WERI-Rb-1 (cell line): ENCODE measurements at regions not wholly inside any gene's neighbourhood (a gene's known extent, or its start where the extent isn't known, plus 50 kb on each side); places are given as distances from the start of the nearest gene placed in this dataset.
"Not testable (repeated sequence)": the region's sequence is repeated elsewhere in the genome, so short reads cannot be mapped to it uniquely, and the experiment has no call there.

Experiments
- DNase-seq: peaks from one replicate; pipeline ENCODE4 v3.0.0-alpha.2; 2020
- H3K27ac ChIP-seq: fragments of 250-450 bp; sonication (Bioruptor Pico); 2 replicates; pipeline ENCODE4 v1.5.1; 2020; ENCODE audit warnings: mild to moderate bottlenecking, moderate library complexity
- H3K27me3 ChIP-seq: fragments of 250-450 bp; sonication (Bioruptor Pico); 2 replicates; pipeline ENCODE4 v1.5.1; 2021; ENCODE audit warnings: mild to moderate bottlenecking, low read depth, moderate library complexity; ENCODE audit not compliant: insufficient read depth, severe bottlenecking
- H3K36me3 ChIP-seq: fragments of 250-450 bp; sonication (Bioruptor Pico); 2 replicates; pipeline ENCODE4 v1.5.1; 2020; ENCODE audit warnings: mild to moderate bottlenecking, moderate library complexity
- H3K4me3 ChIP-seq: 2 replicates; pipeline ENCODE4 v1.5.1; 2011; ENCODE audit warnings: low read depth, mild to moderate bottlenecking, control low read depth, low read length
- H3K9me3 ChIP-seq: fragments of 250-450 bp; sonication (Bioruptor Pico); 2 replicates; pipeline ENCODE4 v1.5.1; 2021; ENCODE audit warnings: mild to moderate bottlenecking, moderate library complexity; ENCODE audit not compliant: severe bottlenecking
- CTCF ChIP-seq: IDR thresholded peaks from 2 replicates; pipeline ENCODE4 v1.5.1; 2011; ENCODE audit warnings: low read depth, mild to moderate bottlenecking, control low read depth, inconsistent platforms, low read length

- DNase-seq = no peak
- no peak overlapping the region for H3K27ac ChIP-seq
- no peaks in the 10 kb centered on the region for H3K27me3 ChIP-seq
- no peak for TF ChIP-seq CTCF
- H3K36me3 ChIP-seq = no peaks in the 10 kb centered on the region
- H3K4me3 ChIP-seq = no peak overlapping the region
- H3K9me3 ChIP-seq = peaks cover 5% of the 10 kb centered on the region
Measured at GRCh38 chr13:95411428-95412040, 110.3 kb upstream of the ABCC4 start.

GRCh38 chr13:95418946-95419345, 117.7 kb upstream of the ABCC4 start:
- peaks cover 4% of the 10 kb centered on the region for H3K9me3 ChIP-seq
- no peak for DNase-seq
- H3K27me3 ChIP-seq = no peaks in the 10 kb centered on the region
- no peaks in the 10 kb centered on the region for H3K36me3 ChIP-seq
- no peak overlapping the region for H3K4me3 ChIP-seq
- no peak overlapping the region for H3K27ac ChIP-seq
- no peak for TF ChIP-seq CTCF

DNA sequence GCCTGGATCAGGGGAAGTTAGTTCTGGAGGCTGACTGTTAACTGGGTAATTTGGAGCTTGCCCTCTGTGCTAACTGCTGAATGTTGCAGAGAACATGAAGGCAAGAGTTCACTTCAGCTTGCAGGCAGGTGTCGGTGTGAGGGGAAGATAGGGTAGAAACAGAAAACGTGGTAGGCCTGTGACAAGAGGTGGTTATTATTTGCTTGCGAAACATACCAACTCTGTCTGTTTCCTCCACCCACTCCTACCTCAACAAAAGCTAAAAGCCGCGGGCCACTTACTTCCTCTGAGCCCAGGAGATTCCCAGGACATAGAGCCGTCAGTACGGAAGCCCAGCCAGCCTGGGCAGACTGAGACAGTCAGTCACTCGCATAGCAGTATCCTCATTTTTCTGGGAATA, 119.2 kb upstream of the ABCC4 start:
- Histone ChIP-seq H3K36me3 (no peaks in the 10 kb centered on the region), H3K4me3 (no peak overlapping the region), H3K9me3 (peaks cover under 1% of the 10 kb centered on the region), H3K27me3 (no peaks in the 10 kb centered on the region), H3K27ac (no peak overlapping the region)
- no peak for DNase-seq
- no peak for TF ChIP-seq CTCF

DNA sequence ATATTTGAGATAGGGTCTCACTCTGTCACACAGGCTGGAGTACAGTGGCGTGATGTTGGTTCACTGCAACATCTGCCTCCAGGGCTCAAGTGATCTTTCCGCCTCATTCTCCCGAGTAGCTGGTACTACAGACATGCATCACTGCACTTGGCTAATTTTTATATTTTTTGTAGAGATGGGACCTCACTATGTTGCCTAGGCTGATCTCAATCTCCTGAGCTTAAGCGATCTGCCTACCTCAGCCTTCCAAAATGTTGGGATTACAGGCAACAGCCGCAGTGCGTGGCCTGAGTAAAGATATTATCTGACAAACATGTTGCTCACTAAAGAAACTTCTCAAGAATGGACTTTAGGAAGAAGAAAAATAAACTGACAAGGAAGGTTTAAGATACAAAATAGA, 125.4 kb upstream of the ABCC4 start:
- no peak for DNase-seq
- Histone ChIP-seq H3K27me3 (no peaks in the 10 kb centered on the region), H3K9me3 (peaks cover 5% of the 10 kb centered on the region), H3K36me3 (no peaks in the 10 kb centered on the region), H3K27ac (no peak overlapping the region), H3K4me3 (no peak overlapping the region)
- no peak for TF ChIP-seq CTCF

DNA sequence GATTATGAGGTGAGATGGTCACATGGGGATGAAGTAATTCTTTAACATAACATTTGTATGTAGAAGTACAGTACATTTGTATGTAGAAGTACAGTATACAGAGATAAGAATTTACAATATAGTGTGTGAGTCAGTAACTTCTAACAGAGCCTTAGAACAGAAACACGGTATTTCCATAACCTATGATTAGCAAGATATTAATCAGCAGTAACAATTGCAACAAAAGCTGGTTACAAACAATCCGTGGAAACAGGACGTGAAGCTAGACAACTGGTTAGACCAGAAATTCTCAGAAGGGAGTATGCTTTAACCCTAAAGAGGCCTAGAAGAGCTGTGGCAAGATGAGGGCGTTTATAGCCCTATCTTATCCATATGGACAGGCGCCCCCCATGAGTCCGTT, 122.0 kb upstream of the CLDN10 start:
- H3K27ac ChIP-seq, H3K27me3 ChIP-seq, H3K9me3 ChIP-seq, H3K36me3 ChIP-seq, H3K4me3 ChIP-seq, DNase-seq: not testable (repeated sequence)

DNA sequence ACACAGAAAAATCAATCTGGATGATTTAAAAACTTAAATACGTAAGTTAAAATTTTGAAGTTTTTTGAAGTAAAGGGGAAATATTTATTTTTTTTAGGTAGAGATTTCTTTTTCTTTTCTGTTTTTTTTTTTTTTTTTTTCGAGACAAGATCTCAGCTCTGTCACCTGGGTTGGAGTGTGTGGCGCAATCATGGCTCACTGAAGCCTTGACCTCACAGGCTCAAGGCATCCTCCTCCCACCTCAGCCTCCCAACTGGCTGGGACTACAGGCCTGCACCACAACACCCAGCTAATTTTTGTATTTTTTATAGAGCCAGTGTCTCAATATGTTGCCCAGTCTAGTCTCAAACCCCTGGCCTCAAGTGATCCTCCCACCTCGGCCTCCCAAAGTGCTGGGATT, 120.4 kb upstream of the CLDN10 start:
- TF ChIP-seq CTCF = no peak
- Histone ChIP-seq H3K27ac (no peak overlapping the region), H3K4me3 (no peak overlapping the region), H3K27me3 (no peaks in the 10 kb centered on the region), H3K36me3 (no peaks in the 10 kb centered on the region), H3K9me3 (peaks cover 5% of the 10 kb centered on the region)
- no peak for DNase-seq
